ENCODE measurements at regions not wholly inside any gene's neighbourhood (a gene's known extent, or its start where the extent isn't known, plus 50 kb on each side); places are given as distances from the start of the nearest gene placed in this dataset.

DNA sequence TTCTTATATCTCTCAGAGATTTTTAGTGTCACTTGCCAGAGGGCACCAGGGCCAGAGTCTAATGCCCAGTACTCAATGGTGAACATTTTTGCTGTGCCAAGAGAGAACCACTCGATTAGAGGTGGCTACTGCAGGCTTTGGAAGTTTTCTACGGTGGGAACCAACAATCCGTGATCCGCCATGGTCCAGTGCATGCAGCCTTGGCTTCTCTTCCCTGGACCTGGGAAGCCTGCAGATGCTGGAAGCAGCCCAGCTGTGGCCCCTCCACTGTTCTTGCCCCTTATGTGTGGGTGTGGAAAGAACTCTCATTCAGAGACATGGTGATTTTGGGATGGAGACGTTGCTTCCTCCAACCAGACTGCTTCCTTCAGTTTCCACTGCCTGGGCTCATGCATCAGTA, 224.2 kb downstream of the TSHZ3 start:
- ChIA-PET CTCF (no interaction called here), POLR2A (no interaction called here)

- ChIA-PET POLR2A (no interaction called here), CTCF (no interaction called here)
Measured at GRCh38 chr19:31121501-31121900, 227.7 kb downstream of the TSHZ3 start.

GRCh38 chr19:31120952-31121351, 228.3 kb downstream of the TSHZ3 start:
- POLR2A ChIA-PET = no interaction called here
- CTCF ChIA-PET = no interaction called here

GRCh38 chr19:31119951-31120690, 229.1 kb downstream of the TSHZ3 start:
- ChIA-PET POLR2A (no interaction called here), CTCF (no interaction called here)

GRCh38 chr19:31118986-31119385, 230.2 kb downstream of the TSHZ3 start:
- ChIA-PET CTCF (no interaction called here), POLR2A (no interaction called here)

DNA sequence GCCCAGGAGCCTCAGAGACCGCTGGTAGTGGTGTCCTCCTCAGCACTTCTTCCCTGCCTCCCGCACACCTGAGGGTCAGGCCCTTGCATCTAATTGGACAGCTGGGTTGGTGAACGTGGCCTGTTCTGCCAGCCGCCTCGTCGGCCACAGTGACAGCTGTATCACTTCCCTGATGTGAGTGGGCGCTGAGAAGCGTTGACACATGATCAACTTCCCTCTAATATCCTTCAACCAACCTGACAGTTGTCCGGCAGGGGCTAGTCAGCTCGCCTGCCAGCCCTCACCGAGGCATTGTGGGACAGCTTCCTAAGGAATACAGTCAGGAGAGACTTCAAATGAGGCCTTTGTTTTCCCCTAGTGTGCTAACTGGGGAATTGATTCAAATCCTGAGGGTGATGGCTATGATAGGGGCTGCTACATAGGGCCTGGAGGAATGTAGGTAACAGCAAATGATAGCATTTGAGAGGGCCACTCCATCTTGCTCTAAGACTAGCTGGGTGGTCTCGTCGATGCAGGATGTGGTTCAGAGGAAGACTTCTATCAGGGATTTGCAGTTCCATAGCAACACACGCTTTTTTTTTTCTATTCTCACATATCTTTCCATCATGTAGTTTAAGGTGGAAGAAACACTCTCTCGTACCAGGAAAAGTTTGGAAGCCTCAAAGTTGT, 230.8 kb downstream of the TSHZ3 start:
- POLR2A ChIA-PET = no interaction called here

DNA sequence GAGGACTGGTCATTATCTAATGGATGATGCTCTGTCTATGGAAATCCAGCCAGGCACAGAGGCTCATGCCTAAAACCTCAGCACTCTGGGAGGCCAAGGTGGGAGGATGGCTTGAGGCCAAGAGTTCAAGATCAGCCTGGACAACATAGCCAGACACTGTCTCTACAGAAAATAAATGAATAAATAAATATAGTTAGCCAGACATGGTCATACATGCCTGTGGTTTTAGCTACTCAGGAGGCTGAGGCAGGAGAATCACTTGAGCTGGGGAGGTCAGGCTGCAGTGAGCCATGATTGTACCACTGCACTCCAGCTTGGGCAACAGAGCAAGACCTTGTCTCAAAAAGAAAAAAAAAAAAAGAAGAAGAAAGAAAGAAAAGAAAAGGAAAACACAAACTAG, 234.7 kb downstream of the TSHZ3 start:
- POLR2A ChIA-PET = no interaction called here
- CTCF ChIA-PET = interaction anchor here (0.7 kb wide), 1 partner anchor 59 kb away, joined by 3 read pairs; no protein-coding TSS in a partner anchor

More for the DNA sequence above, 230.8 kb downstream of the TSHZ3 start:
- CTCF ChIA-PET = no interaction called here

- CTCF ChIA-PET = no interaction called here
- POLR2A ChIA-PET = no interaction called here
Measured at GRCh38 chr19:31113293-31113692, 235.9 kb downstream of the TSHZ3 start.

DNA sequence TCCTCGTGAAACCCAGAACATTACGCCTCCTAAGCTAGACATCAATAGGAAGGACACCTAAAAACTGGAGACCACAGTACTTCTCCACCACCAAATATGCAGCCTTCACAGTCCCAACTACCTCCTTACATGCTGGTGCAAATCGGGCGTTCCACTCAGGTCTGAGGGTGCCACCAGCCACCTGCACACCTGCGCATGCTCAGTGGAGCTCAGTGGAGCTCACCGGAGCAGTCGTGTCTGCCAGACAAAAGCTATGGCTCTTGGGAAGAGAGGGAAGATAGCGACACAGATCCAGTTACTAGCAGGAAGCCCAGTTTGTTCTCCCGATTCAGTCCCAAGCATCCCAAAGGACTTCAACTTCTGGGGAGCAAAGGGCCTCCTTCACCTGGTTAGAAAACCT, 237.1 kb downstream of the TSHZ3 start:
- POLR2A ChIA-PET = no interaction called here
- CTCF ChIA-PET = no interaction called here

DNA sequence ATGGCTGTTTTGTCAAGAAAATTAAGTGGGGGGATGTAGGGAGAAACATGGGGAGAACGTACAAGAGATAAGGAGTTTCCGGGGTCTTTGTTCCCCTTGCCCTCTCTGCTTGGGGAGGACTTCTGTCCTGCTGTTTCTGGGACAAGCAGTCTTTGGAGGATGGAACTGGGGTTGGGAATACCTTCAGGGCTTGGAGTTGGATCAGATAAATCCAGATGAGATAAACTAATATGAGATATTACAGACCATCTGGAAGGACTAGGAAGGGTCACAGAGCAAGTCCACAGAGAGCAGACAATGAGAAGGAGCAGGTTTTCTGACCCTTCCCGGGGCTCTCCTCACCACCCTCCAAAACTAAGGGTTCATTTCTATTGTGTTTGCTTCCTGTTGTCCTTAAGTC, 237.5 kb downstream of the TSHZ3 start:
- ChIA-PET POLR2A (no interaction called here), CTCF (no interaction called here)

DNA sequence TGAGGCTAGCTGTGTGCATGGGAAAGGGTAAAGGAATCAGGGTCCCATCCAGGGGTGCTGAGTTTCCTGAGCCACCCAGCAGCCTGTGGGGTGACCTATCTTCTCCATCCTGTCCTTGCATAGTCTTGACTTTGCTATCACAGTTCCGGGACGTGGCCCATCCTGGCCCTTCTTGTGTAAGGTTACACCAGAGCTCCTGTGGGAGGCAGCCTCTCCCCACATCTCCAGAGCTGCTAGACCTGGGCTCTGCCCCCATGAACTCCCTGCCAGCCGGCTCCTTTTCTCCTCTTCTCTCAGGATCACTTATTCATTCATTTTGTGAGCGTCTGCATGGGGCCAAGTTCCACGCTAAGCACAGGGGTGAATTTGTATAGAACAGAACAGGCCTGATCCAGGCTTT, 238.9 kb downstream of the TSHZ3 start:
- ChIA-PET POLR2A (no interaction called here), CTCF (interaction anchor here (0.9 kb wide), 1 partner anchor 1114 kb away, joined by 3 read pairs; no protein-coding TSS in a partner anchor)

- POLR2A ChIA-PET = no interaction called here
- CTCF ChIA-PET = interaction anchor here (0.9 kb wide), 1 partner anchor 1115 kb away, joined by 3 read pairs; no protein-coding TSS in a partner anchor
Measured at GRCh38 chr19:31109636-31110035, 239.6 kb downstream of the TSHZ3 start.

GRCh38 chr19:31107096-31107495, 242.1 kb downstream of the TSHZ3 start:
- ChIA-PET CTCF (no interaction called here), POLR2A (no interaction called here)

- ChIA-PET CTCF (no interaction called here), POLR2A (no interaction called here)
Measured at GRCh38 chr19:31105761-31106160, 243.5 kb downstream of the TSHZ3 start.

DNA sequence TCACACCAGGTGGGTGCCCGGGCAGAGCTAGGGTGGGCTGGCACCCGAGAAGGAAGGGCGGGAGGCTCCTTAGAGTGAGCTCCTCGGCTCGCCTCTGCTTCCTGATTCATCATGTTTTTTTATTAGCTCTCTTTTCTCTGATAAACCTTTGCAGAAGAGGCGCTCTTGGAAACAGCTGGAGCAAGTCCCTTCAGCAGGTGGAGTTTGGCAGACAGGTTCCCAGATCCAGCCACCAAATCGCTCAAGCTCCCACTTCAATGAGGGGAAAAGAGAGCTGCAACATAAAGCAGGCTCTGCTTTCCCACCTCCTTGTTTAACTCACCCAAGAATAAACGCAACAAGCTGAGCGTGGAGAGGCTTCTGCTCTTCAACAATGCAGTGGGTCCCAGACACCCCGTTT, 244.8 kb downstream of the TSHZ3 start:
- ChIA-PET POLR2A (no interaction called here), CTCF (no interaction called here)

- CTCF ChIA-PET = no interaction called here
- POLR2A ChIA-PET = no interaction called here
Measured at GRCh38 chr19:31103228-31103627, 246.0 kb downstream of the TSHZ3 start.

- POLR2A ChIA-PET = no interaction called here
- CTCF ChIA-PET = no interaction called here
Measured at GRCh38 chr19:31102674-31103073, 246.6 kb downstream of the TSHZ3 start.

- POLR2A ChIA-PET = no interaction called here
- CTCF ChIA-PET = no interaction called here
Measured at GRCh38 chr19:31100981-31101380, 248.3 kb downstream of the TSHZ3 start.

DNA sequence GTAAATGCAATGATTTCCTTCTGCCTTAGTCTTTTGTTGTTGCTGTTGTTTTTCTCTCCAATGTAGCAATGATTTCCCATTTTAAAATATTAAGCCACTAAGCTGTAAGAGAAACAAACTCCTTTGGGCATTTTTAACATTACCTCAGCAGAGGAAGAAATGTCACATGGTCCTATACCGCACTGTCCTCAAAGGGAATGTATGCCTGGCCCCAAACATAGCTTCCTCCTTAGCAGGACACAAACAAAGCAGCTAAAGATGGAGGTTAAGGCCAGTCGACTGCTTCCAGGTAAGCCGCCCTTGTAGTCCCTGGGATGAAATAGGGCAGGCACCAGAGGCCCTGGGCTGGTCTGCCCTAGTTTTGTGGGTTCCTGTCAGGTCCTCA, 249.0 kb downstream of the TSHZ3 start:
- CTCF ChIA-PET = no interaction called here
- POLR2A ChIA-PET = no interaction called here

DNA sequence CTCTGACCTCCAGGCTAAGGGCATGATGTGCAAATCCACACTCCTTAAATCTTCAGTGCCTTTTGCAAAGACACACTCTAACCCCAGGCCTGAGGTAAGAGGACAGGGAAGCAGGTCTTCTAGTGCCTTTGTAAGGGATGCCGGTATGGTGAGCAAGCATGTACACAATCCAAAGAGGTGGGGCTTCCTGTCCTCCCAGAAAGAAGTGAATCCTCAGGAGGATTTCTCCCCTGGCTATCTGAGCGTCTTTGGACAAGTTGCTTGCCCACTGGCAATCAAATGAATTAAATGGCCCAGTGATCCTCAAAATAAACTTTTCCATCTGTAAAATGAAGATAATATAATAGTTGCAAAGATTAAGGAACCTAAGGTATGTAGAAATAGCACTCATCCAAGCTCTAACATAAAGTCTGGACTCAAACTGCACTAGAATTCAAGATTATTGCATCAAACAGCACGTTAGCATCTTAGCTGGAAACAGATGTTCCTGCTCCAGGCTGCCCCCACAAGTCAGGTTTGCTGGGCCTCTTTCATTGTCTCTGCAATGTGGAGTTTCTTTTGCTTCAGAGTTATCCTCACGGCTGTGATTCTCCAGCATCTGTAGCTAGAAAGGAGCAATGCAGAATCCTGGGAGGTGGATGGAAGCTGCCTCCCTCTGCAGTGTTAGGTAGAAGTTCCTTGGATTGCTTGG, 249.6 kb downstream of the TSHZ3 start:
- ChIA-PET CTCF (no interaction called here), POLR2A (no interaction called here)

GRCh38 chr19:31098836-31099235, 250.4 kb downstream of the TSHZ3 start:
- ChIA-PET CTCF (no interaction called here), POLR2A (no interaction called here)
